Keratinocyte (primary cell): ENCODE measurements at regions not wholly inside any gene's neighbourhood (a gene's known extent, or its start where the extent isn't known, plus 50 kb on each side); places are given as distances from the start of the nearest gene placed in this dataset.
A peak's percentile ranks its signal among the peaks of the same experiment; 100 is the strongest.

ENCODE experiments used
- DNase-seq: peaks from one replicate; pipeline ENCODE4 v3.0.0-alpha.2; 2011; ENCODE audit warnings: low read depth, missing footprints, low spot score
- FAIRE-seq: peaks from 2 replicates; lab custom pipeline; 2011; peaks lifted over from hg19 to GRCh38; lab: Jason Lieb, UNC
- H2AFZ ChIP-seq: 2 replicates; pipeline ENCODE4 v1.6.0; 2012; ENCODE audit warnings: low read length, control low read depth, inconsistent platforms; ENCODE audit not compliant: control insufficient read depth
- H3K27ac ChIP-seq: 2 replicates; pipeline ENCODE4 v1.5.1; 2011; ENCODE audit warnings: low read length; ENCODE audit not compliant: control insufficient read depth, insufficient read depth
- H3K27me3 ChIP-seq: 3 replicates; pipeline ENCODE4 v1.6.0; 2011; ENCODE audit warnings: low read length; ENCODE audit not compliant: control insufficient read depth, insufficient read depth; ENCODE audit errors: extremely low read depth
- H3K36me3 ChIP-seq, 2 experiments: 2 replicates in 1 of 2; 3 replicates in 1 of 2; pipeline ENCODE4 v1.5.1; 2011; ENCODE audit warnings: low read length in 2 of 2, mild to moderate bottlenecking in 1 of 2; ENCODE audit not compliant: control insufficient read depth in 2 of 2, insufficient read depth in 2 of 2; ENCODE audit errors: extremely low read depth in 1 of 2
- H3K4me1 ChIP-seq: 3 replicates; pipeline ENCODE4 v1.5.1; 2011; ENCODE audit warnings: low read length; ENCODE audit not compliant: control insufficient read depth, insufficient read depth; ENCODE audit errors: extremely low read depth
- H3K4me2 ChIP-seq: 3 replicates; pipeline ENCODE4 v1.6.0; 2011; ENCODE audit warnings: low read depth, low read length; ENCODE audit not compliant: control insufficient read depth, insufficient read depth; ENCODE audit errors: extremely low read depth
- H3K4me3 ChIP-seq, 3 experiments: fragments of 200-600 bp in 1 of 3; sonication (generic) in 1 of 3; 2 replicates in 2 of 3; 3 replicates in 1 of 3; pipeline ENCODE4 v1.5.1; 2011 to 2016; ENCODE audit warnings: low read length in 3 of 3, mild to moderate bottlenecking in 3 of 3, control low read depth in 2 of 3, inconsistent platforms in 1 of 3, low read depth in 1 of 3, mixed read lengths in 1 of 3, mixed run types in 1 of 3, moderate library complexity in 1 of 3; ENCODE audit not compliant: control insufficient read depth in 2 of 3, insufficient read depth in 2 of 3; ENCODE audit errors: extremely low read depth in 1 of 3
- H3K79me2 ChIP-seq: 2 replicates; pipeline ENCODE4 v1.6.0; 2012; ENCODE audit warnings: low read length; ENCODE audit not compliant: control insufficient read depth, insufficient read depth
- H3K9ac ChIP-seq: 3 replicates; pipeline ENCODE4 v1.6.0; 2011; ENCODE audit warnings: low read length; ENCODE audit not compliant: control insufficient read depth, insufficient read depth; ENCODE audit errors: extremely low read depth
- H3K9me1 ChIP-seq: 3 replicates; pipeline ENCODE4 v1.6.0; 2011; ENCODE audit warnings: low read length; ENCODE audit not compliant: control insufficient read depth, insufficient read depth; ENCODE audit errors: extremely low read depth
- H3K9me3 ChIP-seq: 2 replicates; pipeline ENCODE4 v1.5.1; 2012; ENCODE audit warnings: low read depth, low read length; ENCODE audit not compliant: control insufficient read depth
- H4K20me1 ChIP-seq: 3 replicates; pipeline ENCODE4 v1.6.0; 2011; ENCODE audit warnings: low read length; ENCODE audit not compliant: control insufficient read depth, insufficient read depth; ENCODE audit errors: extremely low read depth
- EZH2 ChIP-seq: IDR thresholded peaks from one replicate; pipeline ENCODE4 v1.6.1; 2012; ENCODE audit warnings: inconsistent platforms, mild to moderate bottlenecking, low read length, moderate library complexity
- dilution Hi-C: fragments of 300-500 bp; cut with MboI; formaldehyde crosslinking; loops from one replicate; pipeline ENCODE4 v1.7.0; 2020; ENCODE audit warnings: low sequenced_read_pairs; ENCODE audit not compliant: extremely low pct_ligation_motif_present
- TF ChIP-seq, protein P1 (sequence below), 3 experiments: IDR thresholded peaks in 1 of 3; conservative IDR thresholded peaks in 1 of 3; optimal IDR thresholded peaks in 1 of 3; 2 replicates in 2 of 3; 3 replicates in 1 of 3; pipeline versions ENCODE3 to v1.5.1; 2011; ENCODE audit warnings: low read length in 3 of 3, mild to moderate bottlenecking in 3 of 3, moderate library complexity in 2 of 3, control low read depth in 1 of 3, inconsistent platforms in 1 of 3; ENCODE audit not compliant: insufficient read depth in 2 of 3; ENCODE audit errors: extremely low read depth in 1 of 3

DNA sequence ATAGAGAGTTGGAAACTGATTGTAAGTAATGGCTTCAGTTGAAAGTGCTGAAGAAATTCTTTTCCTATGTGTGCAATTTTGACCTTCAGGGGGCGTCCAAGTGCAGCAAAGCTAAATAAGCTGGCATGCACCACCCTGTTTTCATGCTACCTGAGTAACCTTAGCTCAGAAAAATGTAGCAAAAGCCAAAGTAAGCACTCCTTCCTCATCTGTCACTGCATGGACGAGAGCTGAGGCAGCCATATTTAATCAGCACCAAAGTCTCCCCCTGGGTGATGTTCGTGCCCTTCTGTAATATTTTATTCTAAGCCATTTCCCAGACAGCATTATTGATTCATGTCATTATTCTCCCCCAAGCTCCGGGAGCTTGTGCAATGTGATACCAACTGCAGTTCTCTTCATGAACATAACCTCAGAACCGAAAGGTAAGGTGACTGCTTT is 123.1 kb downstream of the RPS12 start:
- Histone ChIP-seq H3K9me3 (no peaks in the 10 kb centered on the region), H3K9me1 (no peaks in the 10 kb centered on the region), H3K9ac (no peak overlapping the region), H3K36me3 (no peaks in the 10 kb centered on the region), H3K27ac (no peak overlapping the region), H3K4me3 (no peak overlapping the region), H3K4me1 (no peaks in the 10 kb centered on the region), H4K20me1 (no peaks in the 10 kb centered on the region), H3K79me2 (no peaks in the 10 kb centered on the region), H3K27me3 (no peaks in the 10 kb centered on the region), H3K4me2 (no peak overlapping the region), H2AFZ (no peak overlapping the region)
- no peak for FAIRE-seq
- dilution Hi-C loops = no loop called here
- DNase-seq = no peak
- TF ChIP-seq EZH2 = no peak
- TF ChIP-seq, protein P1, sequence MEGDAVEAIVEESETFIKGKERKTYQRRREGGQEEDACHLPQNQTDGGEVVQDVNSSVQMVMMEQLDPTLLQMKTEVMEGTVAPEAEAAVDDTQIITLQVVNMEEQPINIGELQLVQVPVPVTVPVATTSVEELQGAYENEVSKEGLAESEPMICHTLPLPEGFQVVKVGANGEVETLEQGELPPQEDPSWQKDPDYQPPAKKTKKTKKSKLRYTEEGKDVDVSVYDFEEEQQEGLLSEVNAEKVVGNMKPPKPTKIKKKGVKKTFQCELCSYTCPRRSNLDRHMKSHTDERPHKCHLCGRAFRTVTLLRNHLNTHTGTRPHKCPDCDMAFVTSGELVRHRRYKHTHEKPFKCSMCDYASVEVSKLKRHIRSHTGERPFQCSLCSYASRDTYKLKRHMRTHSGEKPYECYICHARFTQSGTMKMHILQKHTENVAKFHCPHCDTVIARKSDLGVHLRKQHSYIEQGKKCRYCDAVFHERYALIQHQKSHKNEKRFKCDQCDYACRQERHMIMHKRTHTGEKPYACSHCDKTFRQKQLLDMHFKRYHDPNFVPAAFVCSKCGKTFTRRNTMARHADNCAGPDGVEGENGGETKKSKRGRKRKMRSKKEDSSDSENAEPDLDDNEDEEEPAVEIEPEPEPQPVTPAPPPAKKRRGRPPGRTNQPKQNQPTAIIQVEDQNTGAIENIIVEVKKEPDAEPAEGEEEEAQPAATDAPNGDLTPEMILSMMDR (optimal IDR thresholded peaks at IDR 0.05 in 1 of 3, IDR thresholded peaks at IDR 0.05 in 1 of 3, conservative IDR thresholded peaks at IDR 0.05 in 1 of 3; ENCODE audit: extremely low read depth in 1 of 3, insufficient read depth in 2 of 3, low read length in 3 of 3) = peak; percentile 64 to 72 (median 66)

GRCh38 chr6:132948889-132949288 is 134.5 kb downstream of the RPS12 start:
- FAIRE-seq = no peak
- no peak overlapping the region for H3K9ac ChIP-seq

More at GRCh38 chr6:132948889-132949288, 134.5 kb downstream of the RPS12 start:
- Histone ChIP-seq H3K9me3 (no peaks in the 10 kb centered on the region), H3K79me2 (no peaks in the 10 kb centered on the region), H3K36me3 (no peaks in the 10 kb centered on the region), H3K9me1 (no peaks in the 10 kb centered on the region), H3K27ac (no peak overlapping the region), H2AFZ (no peak overlapping the region), H3K4me2 (no peak overlapping the region), H4K20me1 (no peaks in the 10 kb centered on the region), H3K4me1 (no peaks in the 10 kb centered on the region), H3K27me3 (no peaks in the 10 kb centered on the region), H3K4me3 (no peak overlapping the region)
- dilution Hi-C loops = no loop called here
- no peak for DNase-seq
- TF ChIP-seq EZH2 = no peak
- TF ChIP-seq, protein P1 (optimal IDR thresholded peaks at IDR 0.05 in 1 of 3, IDR thresholded peaks at IDR 0.05 in 1 of 3, conservative IDR thresholded peaks at IDR 0.05 in 1 of 3; ENCODE audit: extremely low read depth in 1 of 3, insufficient read depth in 2 of 3, low read length in 3 of 3) = no peak
